ENCODE measurements at regions not wholly inside any gene's neighbourhood (a gene's known extent, or its start where the extent isn't known, plus 50 kb on each side); places are given as distances from the start of the nearest gene placed in this dataset.

GRCh38 chr2:189298038-189298437, 118.5 kb upstream of the COL5A2 start:
- no peak overlapping the region for H3K4me3 ChIP-seq (replicated peaks; ENCODE audit: low read depth, low read length)
- DNase-seq (ENCODE audit: low read depth) = peak; percentile 34
- no peak for TF ChIP-seq CTCF (IDR thresholded peaks at IDR 0.05; ENCODE audit: low read length, missing control alignments)

- H3K4me3 ChIP-seq (replicated peaks; ENCODE audit: low read depth, low read length) = no peak overlapping the region
- no peak for TF ChIP-seq CTCF (IDR thresholded peaks at IDR 0.05; ENCODE audit: low read length, missing control alignments)
- peak; percentile 60 for DNase-seq (ENCODE audit: low read depth)
Measured at GRCh38 chr2:189298481-189298880, 118.9 kb upstream of the COL5A2 start.

GRCh38 chr2:189299974-189300373, 120.4 kb upstream of the COL5A2 start:
- DNase-seq (ENCODE audit: low read depth) = no peak
- H3K4me3 ChIP-seq (replicated peaks; ENCODE audit: low read depth, low read length) = no peak overlapping the region
- no peak for TF ChIP-seq CTCF (IDR thresholded peaks at IDR 0.05; ENCODE audit: low read length, missing control alignments)

- H3K4me3 ChIP-seq (replicated peaks; ENCODE audit: low read depth, low read length) = no peak overlapping the region
- no peak for TF ChIP-seq CTCF (IDR thresholded peaks at IDR 0.05; ENCODE audit: low read length, missing control alignments)
- no peak for DNase-seq (ENCODE audit: low read depth)
Measured at GRCh38 chr2:189300916-189301315, 121.4 kb upstream of the COL5A2 start.

- DNase-seq (ENCODE audit: low read depth) = no peak
- no peak for TF ChIP-seq CTCF (IDR thresholded peaks at IDR 0.05; ENCODE audit: low read length, missing control alignments)
- H3K4me3 ChIP-seq (replicated peaks; ENCODE audit: low read depth, low read length) = no peak overlapping the region
Measured at GRCh38 chr2:189302274-189302948, 122.8 kb upstream of the COL5A2 start.

- no peak overlapping the region for H3K4me3 ChIP-seq (replicated peaks; ENCODE audit: low read depth, low read length)
- TF ChIP-seq CTCF (IDR thresholded peaks at IDR 0.05; ENCODE audit: low read length, missing control alignments) = no peak
- DNase-seq (ENCODE audit: low read depth) = no peak
Measured at GRCh38 chr2:189304360-189304759, 124.8 kb upstream of the COL5A2 start.

GRCh38 chr2:189305291-189305943, 125.9 kb upstream of the COL5A2 start:
- H3K4me3 ChIP-seq (replicated peaks; ENCODE audit: low read depth, low read length) = no peak overlapping the region
- no peak for TF ChIP-seq CTCF (IDR thresholded peaks at IDR 0.05; ENCODE audit: low read length, missing control alignments)
- DNase-seq (ENCODE audit: low read depth) = peak; percentile 51

All from fibroblast of pulmonary artery (primary cell).